GM21786 (cell line): ENCODE measurements at regions not wholly inside any gene's neighbourhood (a gene's known extent, or its start where the extent isn't known, plus 50 kb on each side); places are given as distances from the start of the nearest gene placed in this dataset.
"Not testable (repeated sequence)": the region's sequence is repeated elsewhere in the genome, so short reads cannot be mapped to it uniquely, and the experiment has no call there.

ENCODE experiments used
- ATAC-seq: cut with Tn5 transposase; IDR thresholded peaks from one replicate; pipeline ENCODE4 v1.9.1; 2021; ENCODE audit not compliant: unreplicated experiment

- no peak for ATAC-seq
Measured at GRCh38 chr10:31687663-31688482, 240.8 kb downstream of the ARHGAP12 start.

GRCh38 chr10:31686599-31686998, 242.0 kb downstream of the ARHGAP12 start:
- ATAC-seq, result no peak

GRCh38 chr10:31683682-31684081, 244.9 kb downstream of the ARHGAP12 start:
- ATAC-seq, result no peak

- no peak for ATAC-seq
Measured at GRCh38 chr10:31679936-31680335, 248.7 kb downstream of the ARHGAP12 start.

GRCh38 chr10:31678575-31679516, 249.8 kb downstream of the ARHGAP12 start:
- no peak for ATAC-seq

GRCh38 chr10:31678139-31678536, 250.5 kb downstream of the ARHGAP12 start:
- ATAC-seq, result no peak

GRCh38 chr10:31677195-31678138, 251.2 kb downstream of the ARHGAP12 start:
- no peak for ATAC-seq

GRCh38 chr10:31675726-31676125, 252.9 kb downstream of the ARHGAP12 start:
- ATAC-seq, result no peak

- ATAC-seq, result no peak
Measured at GRCh38 chr10:31669357-31669756, 259.3 kb downstream of the ARHGAP12 start.

GRCh38 chr10:31668326-31668725, 260.3 kb downstream of the ARHGAP12 start:
- no peak for ATAC-seq

GRCh38 chr10:31665764-31666279, 262.8 kb downstream of the ARHGAP12 start:
- not testable (repeated sequence) for ATAC-seq

- ATAC-seq, result no peak
Measured at GRCh38 chr10:31664803-31665202, 263.8 kb downstream of the ARHGAP12 start.

- not testable (repeated sequence) for ATAC-seq
Measured at GRCh38 chr10:31664071-31664470, 264.6 kb downstream of the ARHGAP12 start.

- ATAC-seq, result no peak
Measured at GRCh38 chr10:31660300-31660699, 268.3 kb downstream of the ARHGAP12 start.

GRCh38 chr10:31659665-31660064, 269.0 kb downstream of the ARHGAP12 start:
- no peak for ATAC-seq

- no peak for ATAC-seq
Measured at GRCh38 chr10:31657434-31657872, 271.2 kb downstream of the ARHGAP12 start.

GRCh38 chr10:31656851-31657433, 271.7 kb downstream of the ARHGAP12 start:
- no peak for ATAC-seq

GRCh38 chr10:31652038-31652437, 276.6 kb downstream of the ARHGAP12 start:
- ATAC-seq, result no peak

GRCh38 chr10:31650010-31650409, 278.6 kb downstream of the ARHGAP12 start:
- ATAC-seq, result no peak

- ATAC-seq, result no peak
Measured at GRCh38 chr10:31648966-31649365, 279.7 kb downstream of the ARHGAP12 start.
